Keratinocyte (primary cell): ENCODE measurements at regions not wholly inside any gene's neighbourhood (a gene's known extent, or its start where the extent isn't known, plus 50 kb on each side); places are given as distances from the start of the nearest gene placed in this dataset.

ENCODE experiments used
- CTCF ChIP-seq, 3 experiments: IDR thresholded peaks in 1 of 3; conservative IDR thresholded peaks in 1 of 3; optimal IDR thresholded peaks in 1 of 3; 2 replicates in 2 of 3; 3 replicates in 1 of 3; pipeline versions ENCODE3 to v1.5.1; 2011; ENCODE audit warnings: low read length in 3 of 3, mild to moderate bottlenecking in 3 of 3, moderate library complexity in 2 of 3, control low read depth in 1 of 3, inconsistent platforms in 1 of 3; ENCODE audit not compliant: insufficient read depth in 2 of 3; ENCODE audit errors: extremely low read depth in 1 of 3
- EZH2 ChIP-seq: IDR thresholded peaks from one replicate; pipeline ENCODE4 v1.6.1; 2012; ENCODE audit warnings: inconsistent platforms, mild to moderate bottlenecking, low read length, moderate library complexity

- TF ChIP-seq CTCF (optimal IDR thresholded peaks at IDR 0.05 in 1 of 3, IDR thresholded peaks at IDR 0.05 in 1 of 3, conservative IDR thresholded peaks at IDR 0.05 in 1 of 3; ENCODE audit: extremely low read depth in 1 of 3, insufficient read depth in 2 of 3, low read length in 3 of 3), result no peak
- TF ChIP-seq EZH2, result no peak
Measured at GRCh38 chr4:58477950-58478349, 1367.8 kb upstream of the IGFBP7 start.
